ENCODE measurements at regions not wholly inside any gene's neighbourhood (a gene's known extent, or its start where the extent isn't known, plus 50 kb on each side); places are given as distances from the start of the nearest gene placed in this dataset.
A peak's percentile ranks its signal among the peaks of the same experiment; 100 is the strongest.

DNA sequence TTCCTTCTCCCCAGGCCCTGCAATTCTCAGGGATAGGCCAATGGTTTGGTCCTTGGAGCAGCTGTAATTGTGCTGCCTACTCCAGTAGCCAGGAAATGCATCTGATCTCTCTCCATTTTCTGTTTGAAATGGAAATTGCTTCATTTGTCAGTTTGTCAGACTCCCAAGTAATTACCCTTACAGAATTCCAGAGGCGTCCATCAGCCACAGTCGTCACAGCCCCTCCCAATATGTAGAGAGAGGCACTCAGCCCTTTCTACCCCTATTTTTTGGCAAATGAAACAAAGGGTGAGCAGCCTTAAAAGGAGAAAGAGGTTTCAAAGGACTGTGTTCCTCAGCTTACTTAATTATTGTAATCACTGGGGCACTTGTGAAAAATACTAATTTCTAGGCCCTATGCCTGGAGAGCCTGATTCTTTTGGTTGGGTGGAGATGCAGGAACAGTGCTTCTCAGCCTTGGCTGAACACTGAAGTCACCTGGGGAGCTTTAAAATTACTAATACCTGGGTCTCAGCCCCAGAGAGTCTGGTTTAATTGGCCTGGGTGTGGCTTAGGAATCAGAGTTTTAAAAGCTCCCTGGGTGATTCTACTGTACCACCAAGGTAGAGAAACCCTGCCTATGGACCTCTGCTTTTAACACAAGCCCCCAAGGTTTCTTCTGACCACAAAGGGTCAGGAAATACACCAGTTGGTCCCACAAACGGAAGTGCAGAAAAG, 190.0 kb downstream of the EMP1 start:
- DNase-seq (ENCODE audit: low read depth, low spot score): no peak

DNA sequence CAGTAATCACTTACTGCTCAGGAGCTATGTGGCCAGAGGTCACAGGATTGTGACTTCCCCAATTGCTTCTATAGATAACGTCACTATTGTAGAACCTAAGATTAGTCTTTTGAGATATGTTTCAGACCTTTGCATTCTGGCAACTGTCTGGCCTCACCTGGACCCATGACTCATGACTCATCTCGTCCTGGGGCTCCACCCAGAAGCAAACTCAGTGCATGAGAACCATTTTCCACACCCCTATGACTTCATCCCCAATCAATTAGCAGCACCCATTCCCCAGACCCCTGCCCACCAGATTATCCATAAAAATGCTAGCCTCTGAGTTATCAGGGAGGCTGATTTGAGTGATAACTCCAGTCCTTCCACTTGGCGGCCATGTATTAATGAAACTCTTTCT, 186.9 kb downstream of the EMP1 start:
- DNase-seq (ENCODE audit: low read depth, low spot score): no peak

- no peak for DNase-seq (ENCODE audit: low read depth, low spot score)
Observed at GRCh38 chr12:13380297-13380696, 183.8 kb downstream of the EMP1 start.

DNA sequence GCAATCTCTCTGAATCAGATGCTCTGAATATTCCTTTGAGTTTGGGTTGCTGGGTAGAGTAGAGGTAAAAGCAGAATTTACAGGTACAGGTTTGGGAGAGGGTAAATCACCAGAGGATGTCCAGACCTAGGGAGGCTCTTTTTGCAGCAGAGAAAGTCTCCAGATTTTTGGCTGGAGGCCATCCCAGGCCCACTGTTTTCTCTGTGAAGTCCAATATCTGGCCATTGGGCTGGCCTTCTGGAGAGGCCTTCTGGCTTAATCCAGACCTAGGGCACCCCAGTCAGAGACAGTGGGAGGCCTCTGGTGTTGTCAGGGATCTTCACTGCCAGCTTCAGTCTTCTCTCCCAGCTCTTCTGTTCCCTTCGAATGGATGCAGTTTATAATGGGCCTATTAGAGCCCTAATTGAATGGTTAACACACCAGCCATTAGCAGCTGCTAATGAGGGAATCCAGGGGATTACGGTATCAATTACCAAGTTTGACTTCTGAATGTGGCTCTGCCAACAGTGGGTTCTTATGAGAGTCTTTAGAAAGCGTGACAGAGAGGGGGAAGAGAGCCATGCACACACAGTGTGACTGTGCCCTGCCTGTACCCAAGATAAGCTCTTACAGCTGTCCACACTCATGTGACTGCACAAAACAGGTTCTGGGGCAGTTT, 183.1 kb downstream of the EMP1 start:
- DNase-seq (ENCODE audit: low read depth, low spot score): no peak

GRCh38 chr12:13377698-13378097, 181.2 kb downstream of the EMP1 start:
- DNase-seq (ENCODE audit: low read depth, low spot score): no peak

DNA sequence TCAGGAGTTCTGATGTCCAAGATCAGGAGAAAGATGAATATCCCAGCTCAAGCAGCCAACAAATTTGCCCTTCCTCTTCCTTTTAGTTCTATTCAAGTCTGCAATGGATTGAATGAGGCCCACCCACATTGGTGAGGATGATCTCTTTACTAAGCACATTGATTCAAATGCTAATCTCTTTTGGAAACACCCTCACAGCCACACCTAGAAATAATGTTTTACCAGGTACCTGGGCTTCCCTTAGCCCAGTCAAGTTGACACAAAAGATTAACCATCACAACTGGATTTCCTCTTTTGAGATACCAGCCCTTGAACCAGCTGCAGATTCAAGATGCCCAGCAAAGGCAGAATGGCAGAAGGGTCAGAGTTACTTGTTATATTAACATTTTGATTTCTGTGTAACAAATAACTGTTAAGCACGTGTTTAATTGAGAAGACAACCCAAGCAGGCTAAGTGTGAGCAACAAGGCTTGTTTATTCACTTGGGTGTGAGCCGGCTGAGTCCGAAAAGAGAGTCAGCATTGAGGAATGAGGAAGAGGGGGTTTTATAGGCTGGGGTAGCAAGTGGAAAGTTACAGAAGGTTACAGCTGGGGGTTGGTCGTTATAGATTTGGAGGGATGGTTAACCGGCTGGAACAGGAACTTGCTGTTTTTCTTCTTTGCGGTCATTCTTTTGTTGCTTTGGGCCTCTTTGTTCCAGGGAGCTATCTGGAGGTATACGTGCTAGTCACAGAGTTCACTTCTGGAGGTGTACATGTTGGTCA, 180.3 kb downstream of the EMP1 start:
- DNase-seq (ENCODE audit: low read depth, low spot score): no peak

DNA sequence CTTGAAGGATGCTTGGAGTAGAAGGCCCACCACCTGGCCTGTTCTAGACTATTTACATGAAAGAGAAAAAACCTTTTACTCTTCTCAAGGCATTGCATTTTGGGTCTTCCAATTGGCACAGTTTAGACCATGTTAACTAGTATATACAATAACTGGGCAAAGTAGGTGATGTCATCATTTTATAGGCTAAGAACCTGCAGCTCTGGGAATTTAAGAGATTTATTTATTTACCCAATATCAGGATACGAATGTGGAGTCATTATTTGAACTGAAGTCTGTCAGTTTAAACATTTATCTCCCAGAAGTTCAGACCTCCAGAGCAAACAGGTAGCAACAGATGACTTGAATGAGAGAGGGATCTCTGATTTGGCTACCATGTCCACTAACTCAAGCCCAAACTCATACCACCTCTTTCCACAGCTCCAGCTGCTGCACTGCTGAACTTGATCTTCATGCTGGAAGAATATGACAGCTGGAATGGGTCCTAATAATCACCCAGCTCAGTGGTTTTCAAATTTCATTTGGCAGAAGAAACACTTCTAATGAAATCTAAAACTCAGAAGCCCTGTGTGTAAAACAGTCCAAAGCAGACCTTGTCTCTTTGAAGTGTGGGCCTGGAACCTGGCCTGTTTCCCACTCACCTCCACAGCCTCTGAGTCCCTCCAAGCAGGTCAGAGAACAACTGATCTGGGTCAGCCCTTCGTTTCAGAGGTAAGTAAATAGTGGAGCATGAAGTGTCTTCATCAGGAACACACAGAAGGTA, 179.2 kb downstream of the EMP1 start:
- no peak for DNase-seq (ENCODE audit: low read depth, low spot score)

GRCh38 chr12:13374793-13375192, 178.3 kb downstream of the EMP1 start:
- DNase-seq (ENCODE audit: low read depth, low spot score): no peak

GRCh38 chr12:13373803-13374202, 177.3 kb downstream of the EMP1 start:
- no peak for DNase-seq (ENCODE audit: low read depth, low spot score)

GRCh38 chr12:13373131-13373530, 176.6 kb downstream of the EMP1 start:
- no peak for DNase-seq (ENCODE audit: low read depth, low spot score)

- DNase-seq (ENCODE audit: low read depth, low spot score): no peak
Observed at GRCh38 chr12:13372386-13372785, 175.9 kb downstream of the EMP1 start.

- DNase-seq (ENCODE audit: low read depth, low spot score): no peak
Observed at GRCh38 chr12:13371797-13372196, 175.3 kb downstream of the EMP1 start.

DNA sequence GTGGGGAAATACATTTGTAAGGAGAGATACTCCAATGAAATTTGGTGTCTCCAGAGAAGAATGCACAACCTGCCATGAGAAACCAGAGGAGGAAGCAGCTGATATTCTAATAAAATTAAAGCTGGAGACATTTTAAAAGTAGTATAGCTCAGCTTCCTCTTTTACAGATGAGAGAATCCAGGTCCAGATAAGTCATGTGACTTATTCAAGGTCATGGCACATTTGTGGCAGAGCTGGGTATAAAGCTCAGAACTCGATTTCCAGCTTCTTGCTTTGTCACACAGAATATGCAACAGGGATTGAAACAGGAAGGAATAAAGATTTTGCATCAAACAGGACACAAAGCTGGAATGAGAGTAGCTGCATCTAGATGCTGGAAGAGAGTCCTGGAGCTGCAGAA, 174.8 kb downstream of the EMP1 start:
- DNase-seq (ENCODE audit: low read depth, low spot score): no peak

- DNase-seq (ENCODE audit: low read depth, low spot score): no peak
Observed at GRCh38 chr12:13369474-13370056, 173.0 kb downstream of the EMP1 start.

- DNase-seq (ENCODE audit: low read depth, low spot score): no peak
Observed at GRCh38 chr12:13368971-13369370, 172.4 kb downstream of the EMP1 start.

GRCh38 chr12:13368431-13368830, 171.9 kb downstream of the EMP1 start:
- no peak for DNase-seq (ENCODE audit: low read depth, low spot score)

DNA sequence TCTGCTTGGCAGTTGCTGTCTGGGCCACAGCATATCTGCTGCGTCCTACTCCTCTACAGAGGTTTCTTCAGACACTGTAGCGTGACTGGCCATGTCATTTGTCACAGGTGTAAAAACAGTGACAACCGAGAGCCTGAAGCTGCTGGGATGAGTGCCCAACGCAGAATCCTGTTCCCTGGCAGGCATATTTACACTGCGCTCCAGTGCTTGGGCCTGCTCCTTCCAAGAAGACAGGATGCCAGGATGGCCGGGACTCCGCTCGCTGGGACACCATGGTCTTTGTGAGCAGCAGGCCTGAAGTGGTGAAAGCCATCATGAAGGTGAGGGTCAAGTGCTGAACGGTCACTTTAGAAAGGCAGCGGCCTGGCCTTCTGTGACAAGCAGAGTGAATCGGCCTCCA, 171.4 kb downstream of the EMP1 start:
- no peak for DNase-seq (ENCODE audit: low read depth, low spot score)

GRCh38 chr12:13365748-13366366, 169.3 kb downstream of the EMP1 start:
- no peak for DNase-seq (ENCODE audit: low read depth, low spot score)

- DNase-seq (ENCODE audit: low read depth, low spot score): peak; percentile 18
Observed at GRCh38 chr12:13362260-13362841, 165.8 kb downstream of the EMP1 start.

DNA sequence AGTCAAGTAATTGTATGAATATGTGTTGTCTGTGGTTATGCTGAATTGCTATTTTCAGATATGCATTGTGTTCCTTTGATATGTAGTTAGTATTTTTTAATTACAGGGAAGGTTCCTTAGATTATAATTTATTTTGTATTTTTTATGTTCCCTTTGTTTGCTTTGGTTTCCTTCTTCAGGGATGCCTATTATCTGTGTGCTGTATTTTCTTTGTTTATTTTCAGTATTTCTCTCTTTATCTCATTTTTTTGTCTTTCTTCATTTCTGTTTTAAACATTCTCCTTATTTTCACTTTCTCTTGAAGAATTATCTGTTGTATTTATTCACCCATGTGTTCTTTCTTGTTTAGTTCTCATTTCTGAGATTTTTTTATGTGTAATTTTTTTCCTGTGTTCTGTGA, 163.1 kb downstream of the EMP1 start:
- DNase-seq (ENCODE audit: low read depth, low spot score): no peak

- DNase-seq (ENCODE audit: low read depth, low spot score): no peak
Observed at GRCh38 chr12:13358391-13358905, 161.9 kb downstream of the EMP1 start.
